HG03159 (cell line): ENCODE measurements at regions not wholly inside any gene's neighbourhood (a gene's known extent, or its start where the extent isn't known, plus 50 kb on each side); places are given as distances from the start of the nearest gene placed in this dataset.

Source experiments
- ATAC-seq: cut with Tn5 transposase; IDR thresholded peaks from one replicate; pipeline ENCODE4 v1.9.1; 2021; ENCODE audit warnings: mild to moderate bottlenecking, moderate library complexity; ENCODE audit not compliant: unreplicated experiment

DNA sequence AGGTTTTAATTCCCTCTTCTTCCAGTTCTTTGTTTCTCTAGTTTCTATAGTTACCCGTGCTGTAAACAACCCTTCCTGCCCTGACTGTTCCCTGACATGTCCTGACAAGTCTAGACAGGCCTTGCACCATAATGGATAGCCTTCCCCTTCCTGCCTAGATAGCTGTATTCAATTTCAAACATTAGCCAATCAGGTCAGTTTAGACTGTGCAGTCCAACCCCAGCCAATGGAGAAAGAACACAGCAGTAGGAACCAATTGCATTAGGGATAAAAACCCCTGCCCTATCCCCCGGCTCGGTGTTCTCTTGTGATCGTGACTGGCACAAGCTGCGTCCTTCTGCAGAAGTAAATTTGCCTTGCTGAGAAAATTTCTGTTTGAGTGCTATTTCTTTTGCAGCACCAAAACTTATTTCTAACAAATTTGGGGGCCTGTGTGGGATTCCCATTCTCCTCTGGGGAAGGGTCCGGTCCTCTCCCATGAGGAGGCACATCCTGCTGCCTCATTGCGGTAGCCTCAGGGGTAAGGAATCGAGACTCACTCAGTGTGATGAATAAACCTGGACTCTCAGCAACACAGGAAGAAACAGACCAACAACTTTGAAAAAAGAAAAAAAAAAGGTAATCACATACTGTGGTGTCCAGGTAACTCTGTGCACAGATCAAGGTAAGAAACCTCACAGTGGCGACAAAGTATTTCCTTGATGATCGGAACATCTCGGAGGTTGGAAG is 248.7 kb upstream of the ECI2 start:
- ATAC-seq = no peak

- no peak for ATAC-seq
Measured at GRCh38 chr6:4382362-4382853, 247.0 kb upstream of the ECI2 start.

- ATAC-seq = no peak
Measured at GRCh38 chr6:4381381-4381780, 246.0 kb upstream of the ECI2 start.

- no peak for ATAC-seq
Measured at GRCh38 chr6:4380881-4381281, 245.5 kb upstream of the ECI2 start.

- no peak for ATAC-seq
Measured at GRCh38 chr6:4379958-4380357, 244.6 kb upstream of the ECI2 start.

DNA sequence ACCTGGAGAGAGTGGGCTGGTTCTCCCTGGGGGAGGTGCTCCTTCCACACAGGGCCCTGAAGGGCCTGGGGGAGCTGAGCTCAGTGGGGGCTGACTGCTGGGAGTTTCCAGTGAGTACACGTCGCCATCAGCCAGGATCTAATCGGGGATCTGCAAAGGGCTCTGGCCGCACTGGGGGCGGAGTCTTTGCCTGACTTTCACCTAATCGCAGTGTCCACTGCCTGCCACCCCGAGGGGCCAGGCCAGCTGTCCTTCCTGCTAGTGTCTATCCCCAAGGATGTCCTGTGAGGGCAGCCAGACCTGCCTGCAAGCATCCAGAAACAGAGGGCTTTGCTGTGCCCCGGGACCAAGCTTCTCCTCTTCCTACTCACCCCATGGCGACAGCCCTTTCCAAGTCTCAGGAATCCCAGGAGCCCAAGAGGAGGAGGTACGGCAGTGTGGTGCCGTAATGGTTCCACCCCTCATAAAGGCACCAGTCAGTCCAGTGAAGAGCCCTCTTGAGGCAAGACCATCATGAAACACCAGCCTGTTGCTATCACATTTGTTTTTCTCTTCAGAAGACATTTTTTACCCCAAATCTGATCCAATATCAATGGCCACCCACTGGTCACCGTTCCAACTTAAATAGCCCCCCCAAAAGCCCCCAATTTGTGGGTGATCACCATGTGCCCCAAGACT is 243.1 kb upstream of the ECI2 start:
- ATAC-seq = no peak

- no peak for ATAC-seq
Measured at GRCh38 chr6:4377603-4378002, 242.2 kb upstream of the ECI2 start.

GRCh38 chr6:4374216-4374615 is 238.8 kb upstream of the ECI2 start:
- no peak for ATAC-seq

DNA sequence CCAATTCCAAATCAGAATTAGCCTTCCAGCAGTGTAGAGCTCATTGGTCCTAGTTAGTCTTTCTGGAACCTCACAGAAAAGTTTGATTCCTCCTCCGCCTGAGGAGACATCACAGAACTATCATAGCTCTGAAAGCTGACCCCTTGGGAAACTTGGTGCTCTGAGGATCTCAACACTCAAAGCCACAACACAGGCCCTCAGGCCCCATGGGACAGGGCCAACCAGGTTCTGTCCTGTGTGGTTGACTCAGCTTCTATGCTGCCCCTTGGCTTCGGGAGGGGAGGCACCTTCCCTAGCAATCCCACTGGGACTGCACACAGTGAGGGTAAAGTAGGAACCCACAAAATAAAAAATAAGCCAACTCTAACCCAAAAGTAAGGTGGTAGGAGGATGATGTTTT is 237.5 kb upstream of the ECI2 start:
- no peak for ATAC-seq

DNA sequence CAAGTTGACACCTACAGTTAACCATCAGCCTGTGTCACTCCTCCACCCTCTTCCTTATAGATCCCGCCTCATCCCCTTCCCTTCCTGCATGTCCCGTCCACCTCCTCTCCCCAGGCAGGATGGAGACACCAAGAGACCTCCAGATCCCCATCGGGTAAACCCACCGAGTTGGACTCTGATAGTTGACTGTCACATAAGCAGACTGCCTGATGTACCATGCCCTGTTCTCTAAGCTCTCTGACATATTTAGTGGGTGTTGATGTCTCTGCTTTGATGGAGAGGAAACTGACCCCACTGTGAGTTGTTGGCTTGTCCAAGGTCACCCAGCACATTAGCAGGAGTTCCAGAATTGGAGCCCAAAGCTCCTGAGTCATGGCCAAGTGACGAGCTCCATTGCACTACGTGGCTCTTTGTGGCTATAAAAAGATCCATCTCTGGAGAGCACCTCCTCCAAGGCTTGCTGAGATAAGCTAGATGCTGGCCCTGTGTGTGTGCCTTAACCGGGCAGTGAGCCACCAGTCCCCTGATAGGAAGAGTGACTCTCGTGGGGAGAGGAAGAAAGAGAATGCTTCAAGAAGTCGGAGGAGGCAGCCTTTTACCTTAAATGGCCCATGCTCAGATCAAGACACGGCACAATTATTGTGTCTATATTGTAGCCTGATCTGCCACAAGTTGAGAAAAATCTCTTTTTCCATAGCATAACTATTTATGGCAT is 236.0 kb upstream of the ECI2 start:
- ATAC-seq = no peak

DNA sequence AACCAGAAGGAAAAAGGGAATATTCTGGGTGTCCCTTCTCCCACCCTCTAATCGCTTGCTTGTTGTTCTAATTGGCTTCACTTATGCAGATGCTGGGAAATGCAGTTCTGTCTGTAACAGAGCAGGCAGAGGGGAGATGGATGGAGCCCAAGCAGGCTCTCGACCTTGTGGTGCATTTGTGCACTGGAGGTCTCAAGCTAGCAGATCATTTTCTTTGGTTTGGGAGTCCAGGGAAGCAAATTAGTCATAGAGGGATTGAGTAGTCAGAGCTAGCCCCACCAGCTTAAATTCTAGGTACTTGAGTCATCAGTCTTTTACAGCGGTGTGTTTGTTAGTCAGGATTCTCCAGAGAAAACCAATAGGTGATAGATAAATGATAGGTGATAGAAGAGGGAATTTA is 234.7 kb upstream of the ECI2 start:
- ATAC-seq = no peak

DNA sequence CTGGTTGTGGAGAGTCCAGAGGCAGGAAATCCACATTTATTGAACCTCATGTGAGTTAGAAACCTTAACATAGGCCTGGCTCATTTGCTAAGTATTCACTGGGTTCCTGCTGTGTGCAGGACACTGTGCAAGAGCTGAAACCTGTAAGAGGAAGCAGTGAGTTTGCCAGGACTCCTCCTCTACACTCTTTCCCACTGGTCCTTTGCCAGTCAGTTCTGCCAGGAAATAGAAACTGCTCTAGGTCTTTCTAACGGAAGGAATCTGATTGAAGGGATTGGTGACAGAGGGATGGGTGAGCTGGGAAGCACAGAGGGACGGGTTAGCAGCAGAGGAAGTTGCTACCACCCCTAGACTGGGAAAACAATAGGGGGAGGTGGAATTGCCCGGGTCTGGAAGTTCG is 234.2 kb upstream of the ECI2 start:
- no peak for ATAC-seq

GRCh38 chr6:4368649-4369048 is 233.3 kb upstream of the ECI2 start:
- no peak for ATAC-seq

GRCh38 chr6:4367643-4368042 is 232.3 kb upstream of the ECI2 start:
- ATAC-seq = no peak

GRCh38 chr6:4366635-4367395 is 231.4 kb upstream of the ECI2 start:
- no peak for ATAC-seq

DNA sequence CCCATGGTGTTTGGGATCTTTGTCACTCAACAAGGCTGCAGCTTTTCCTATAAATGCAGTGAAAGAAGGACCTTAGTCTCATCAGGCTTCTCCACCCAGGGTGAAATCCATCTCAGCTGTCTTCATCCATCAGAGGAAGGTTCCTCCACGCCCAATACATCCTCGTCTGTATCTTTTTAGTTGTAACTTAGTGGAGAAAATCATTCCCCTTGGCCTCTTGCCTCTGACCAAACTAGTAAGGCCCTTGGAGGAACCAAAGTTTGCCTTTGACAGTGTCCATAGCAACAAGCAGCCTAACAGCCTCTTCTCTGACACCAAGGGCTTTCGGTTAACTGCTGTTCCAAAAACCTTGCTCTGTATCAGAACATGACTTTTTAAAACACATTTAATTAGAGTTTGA is 230.3 kb upstream of the ECI2 start:
- no peak for ATAC-seq

GRCh38 chr6:4364711-4365110 is 229.3 kb upstream of the ECI2 start:
- ATAC-seq = no peak

GRCh38 chr6:4364172-4364571 is 228.8 kb upstream of the ECI2 start:
- ATAC-seq = no peak

DNA sequence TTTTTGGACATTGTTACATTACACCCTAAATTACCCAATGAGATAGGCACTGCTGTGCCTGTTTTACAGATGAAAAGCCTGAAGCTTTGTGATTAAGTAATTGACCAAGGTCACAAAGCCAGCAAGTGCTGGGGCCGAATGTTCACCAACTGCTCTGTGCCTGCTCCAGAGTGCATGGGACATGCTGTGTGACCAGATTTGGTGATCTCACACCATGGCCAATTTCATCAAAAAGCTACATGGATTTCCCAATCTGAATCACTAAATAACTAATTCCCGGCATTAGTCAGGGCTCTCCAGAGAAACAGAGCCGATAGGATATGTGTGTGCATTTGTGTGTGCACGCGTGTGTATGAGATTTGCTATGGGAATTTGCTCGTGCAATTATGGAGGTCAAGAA is 228.3 kb upstream of the ECI2 start:
- ATAC-seq = no peak

DNA sequence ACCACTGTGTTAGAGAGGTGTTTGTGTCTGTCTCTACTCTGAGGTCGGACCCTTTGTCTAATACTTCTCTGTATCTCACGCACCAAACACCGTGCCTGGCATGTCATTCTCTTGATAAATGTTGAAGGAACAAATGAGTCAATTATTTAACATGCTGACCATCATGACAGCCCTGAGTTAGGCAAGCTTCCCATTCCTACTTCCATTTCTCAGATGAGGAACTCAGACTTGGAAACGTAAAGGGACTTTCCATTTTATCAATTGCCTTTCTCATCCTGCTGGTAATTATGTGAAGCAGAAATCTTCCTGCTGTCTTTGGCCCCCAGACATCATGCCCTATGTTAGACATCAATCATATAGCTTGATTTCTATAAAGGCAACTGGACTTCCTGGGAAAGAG is 227.0 kb upstream of the ECI2 start:
- ATAC-seq = no peak

- no peak for ATAC-seq
Measured at GRCh38 chr6:4360920-4361319, 225.5 kb upstream of the ECI2 start.
